ENCODE measurements at regions not wholly inside any gene's neighbourhood (a gene's known extent, or its start where the extent isn't known, plus 50 kb on each side); places are given as distances from the start of the nearest gene placed in this dataset.
"Not testable (repeated sequence)": the region's sequence is repeated elsewhere in the genome, so short reads cannot be mapped to it uniquely, and the experiment has no call there.

DNA sequence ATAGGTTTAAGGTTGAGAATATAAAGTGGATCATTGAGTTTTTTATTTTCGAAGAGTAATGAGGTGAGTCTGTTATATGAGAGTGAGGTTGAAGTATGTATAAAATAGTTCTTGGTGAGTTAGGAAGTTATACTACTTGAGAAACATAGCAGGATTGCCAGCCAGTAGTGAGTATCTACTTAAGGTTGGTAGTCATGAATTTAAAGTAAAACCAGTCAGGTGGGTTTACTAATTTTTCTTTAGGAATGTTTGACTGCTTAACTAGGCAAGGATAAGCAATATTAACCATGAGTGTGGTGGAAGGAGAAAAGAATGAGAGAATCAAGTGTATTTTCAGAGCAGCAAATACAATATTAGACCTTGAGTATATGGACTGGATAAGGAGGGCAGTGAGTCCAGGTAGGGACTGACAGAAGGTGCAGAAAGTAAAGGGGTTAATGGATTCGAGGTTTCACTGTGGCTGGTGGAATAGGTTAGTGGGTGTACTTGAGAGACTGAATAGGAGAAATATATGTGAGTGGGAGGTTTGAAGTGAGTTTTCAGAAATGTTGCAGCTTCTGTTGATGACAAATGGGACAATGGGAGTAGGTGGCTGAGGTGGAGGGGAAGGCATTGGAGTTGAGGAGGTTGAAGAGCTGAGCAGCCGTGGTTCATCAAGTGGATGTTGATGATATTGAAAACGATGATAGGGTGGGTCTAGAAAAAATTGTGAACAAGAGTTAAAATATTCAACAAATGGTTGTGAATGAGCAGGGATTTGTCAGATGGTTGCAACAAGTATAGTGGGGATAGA, 232.5 kb upstream of the ASCC3 start:
- DNase-seq (ENCODE audit: low spot score), result no peak

DNA sequence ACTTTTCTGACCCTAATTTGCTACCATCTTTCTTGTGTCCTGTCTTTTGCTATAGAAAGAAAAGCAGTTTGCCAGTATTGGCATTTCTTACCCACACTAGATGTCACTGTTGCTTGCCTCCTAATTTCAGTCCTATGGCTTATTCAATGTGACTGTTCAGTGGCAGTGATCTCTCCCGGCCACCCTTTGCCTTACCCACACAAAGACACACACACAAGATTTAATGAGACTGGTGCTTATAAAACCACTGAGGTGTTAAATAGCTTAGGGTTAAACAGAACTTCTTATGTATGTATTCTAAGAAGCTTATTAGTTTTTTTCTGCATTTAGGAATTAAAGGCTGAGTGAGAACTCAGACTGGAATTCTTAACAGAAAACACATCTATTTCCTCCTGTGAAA, 233.6 kb upstream of the ASCC3 start:
- DNase-seq (ENCODE audit: low spot score), result peak; percentile 11

- no peak for DNase-seq (ENCODE audit: low spot score)
Measured at GRCh38 chr6:101116337-101116736, 235.2 kb upstream of the ASCC3 start.

- peak; percentile 0 for DNase-seq (ENCODE audit: low spot score)
Measured at GRCh38 chr6:101117393-101118135, 236.4 kb upstream of the ASCC3 start.

DNA sequence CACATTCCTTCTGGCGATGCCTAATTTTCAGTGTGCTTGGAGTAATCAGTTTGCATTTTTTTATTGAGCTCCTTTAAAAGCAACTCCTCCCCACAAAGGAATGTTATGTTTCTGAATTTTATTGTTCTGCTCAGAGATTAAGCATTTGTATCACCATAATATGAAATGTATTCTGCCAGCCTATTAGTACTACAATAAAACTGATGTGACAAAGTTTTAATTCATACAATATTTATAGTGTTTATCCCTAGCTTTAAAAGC, 236.9 kb upstream of the ASCC3 start:
- DNase-seq (ENCODE audit: low spot score), result no peak

DNA sequence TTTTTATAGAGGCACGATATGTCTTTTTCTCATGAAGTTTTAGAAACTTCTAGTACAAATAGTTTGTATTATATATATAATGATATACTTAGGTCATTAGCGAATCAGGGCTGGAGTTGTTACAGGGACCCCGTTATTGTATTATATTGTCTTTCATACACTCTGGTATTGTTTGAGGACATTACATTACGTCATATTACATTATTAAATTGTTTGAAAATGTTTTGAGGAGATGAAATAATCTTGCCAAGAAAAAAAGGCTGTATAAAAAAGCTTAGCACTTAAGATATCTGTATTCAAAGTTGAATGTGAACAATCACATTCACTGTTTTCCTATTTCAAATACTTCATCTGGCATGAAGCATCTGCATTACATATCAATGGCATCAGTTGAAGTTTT, 239.6 kb upstream of the ASCC3 start:
- DNase-seq (ENCODE audit: low spot score), result no peak

DNA sequence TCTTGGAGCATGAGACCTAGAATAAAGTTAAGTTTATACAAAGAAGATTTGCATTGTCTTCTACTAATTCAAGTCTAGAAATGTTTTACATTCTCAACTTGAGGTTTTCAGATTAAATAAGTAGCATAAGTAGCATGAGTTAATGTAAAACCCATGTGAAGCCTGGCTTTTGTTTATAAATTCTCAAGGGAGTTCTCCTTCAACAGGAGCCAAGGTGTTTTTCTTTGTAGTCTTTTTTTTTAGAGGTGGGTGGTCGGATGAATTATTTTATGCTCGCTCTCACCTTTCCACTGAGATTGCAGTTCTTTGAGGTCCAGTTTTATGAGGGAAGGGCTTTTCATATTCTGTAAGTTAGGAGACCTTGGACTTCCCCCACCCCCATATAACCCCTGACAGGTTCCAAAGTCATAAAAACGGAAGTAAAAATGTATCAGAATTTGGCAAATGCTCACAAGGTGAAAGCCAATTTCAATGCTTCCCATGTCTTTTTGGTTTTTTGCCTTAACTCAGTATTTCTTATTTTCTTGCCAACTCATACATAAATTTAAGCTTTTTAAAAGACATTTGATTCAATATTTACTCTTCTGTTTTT, 244.3 kb upstream of the ASCC3 start:
- DNase-seq (ENCODE audit: low spot score), result no peak

DNA sequence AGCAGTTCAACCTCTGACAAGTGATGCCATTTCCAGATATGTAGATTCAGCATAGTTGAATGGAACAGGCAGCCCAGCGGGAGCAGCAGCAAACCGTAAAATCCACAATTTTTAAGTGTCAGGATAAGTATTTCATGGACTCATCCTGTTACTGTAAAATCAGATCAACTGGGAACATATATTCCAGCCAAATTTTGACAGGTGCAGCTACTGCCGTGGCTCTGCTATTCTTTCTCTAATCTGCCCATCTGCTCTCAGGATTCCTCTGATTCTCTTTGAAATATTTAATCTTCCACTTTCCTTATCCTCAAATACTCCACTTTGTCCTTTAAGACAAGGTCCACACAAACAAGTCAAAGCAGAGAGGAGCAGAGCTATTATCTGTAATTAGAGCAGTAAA, 245.4 kb upstream of the ASCC3 start:
- no peak for DNase-seq (ENCODE audit: low spot score)

GRCh38 chr6:101129851-101130250, 248.7 kb upstream of the ASCC3 start:
- no peak for DNase-seq (ENCODE audit: low spot score)

GRCh38 chr6:101146389-101146788, 247.1 kb upstream of the GRIK2 start:
- DNase-seq (ENCODE audit: low spot score), result no peak

- DNase-seq (ENCODE audit: low spot score), result no peak
Measured at GRCh38 chr6:101150226-101150625, 243.3 kb upstream of the GRIK2 start.

DNA sequence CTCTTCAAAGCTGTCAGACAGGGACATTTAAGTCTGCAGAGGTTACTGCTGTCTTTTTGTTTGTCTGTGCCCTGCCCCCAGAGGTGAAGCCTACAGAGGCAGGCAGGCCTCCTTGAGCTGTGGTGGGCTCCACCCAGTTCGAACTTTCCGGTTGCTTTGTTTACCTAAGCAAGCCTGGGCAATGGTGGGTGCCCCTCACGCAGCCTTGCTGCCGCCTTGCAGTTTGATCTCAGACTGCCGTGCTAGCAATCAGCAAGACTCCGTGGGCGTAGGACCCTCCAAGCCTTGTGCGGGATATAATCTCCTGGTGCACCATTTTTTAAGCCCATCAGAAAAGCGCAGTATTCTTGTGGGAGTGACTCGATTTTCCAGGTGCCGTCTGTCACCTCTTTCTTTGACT, 235.9 kb upstream of the GRIK2 start:
- not testable (repeated sequence) for DNase-seq (ENCODE audit: low spot score)

DNA sequence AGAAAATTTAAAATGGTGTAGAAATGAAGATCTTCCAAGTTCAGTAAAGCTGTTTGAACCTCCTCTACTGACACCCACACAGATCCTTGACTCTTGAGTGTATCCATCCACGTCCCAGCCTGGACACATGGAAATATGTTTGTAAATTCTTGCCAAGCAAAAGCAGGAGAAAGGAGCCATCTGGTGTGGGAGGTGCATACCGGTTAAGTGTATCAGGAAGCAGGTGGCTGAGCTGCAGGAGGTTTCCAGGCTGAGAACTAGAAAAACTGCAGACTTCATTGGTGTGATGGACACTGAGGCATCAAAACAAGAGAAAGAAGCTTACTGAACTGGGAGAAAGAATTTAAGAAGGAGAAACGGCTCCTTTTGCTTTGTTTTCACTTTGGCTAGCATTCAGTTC, 229.9 kb upstream of the GRIK2 start:
- no peak for DNase-seq (ENCODE audit: low spot score)

- DNase-seq (ENCODE audit: low spot score), result no peak
Measured at GRCh38 chr6:101167638-101168037, 225.9 kb upstream of the GRIK2 start.

- not testable (repeated sequence) for DNase-seq (ENCODE audit: low spot score)
Measured at GRCh38 chr6:101171049-101171448, 222.5 kb upstream of the GRIK2 start.

DNA sequence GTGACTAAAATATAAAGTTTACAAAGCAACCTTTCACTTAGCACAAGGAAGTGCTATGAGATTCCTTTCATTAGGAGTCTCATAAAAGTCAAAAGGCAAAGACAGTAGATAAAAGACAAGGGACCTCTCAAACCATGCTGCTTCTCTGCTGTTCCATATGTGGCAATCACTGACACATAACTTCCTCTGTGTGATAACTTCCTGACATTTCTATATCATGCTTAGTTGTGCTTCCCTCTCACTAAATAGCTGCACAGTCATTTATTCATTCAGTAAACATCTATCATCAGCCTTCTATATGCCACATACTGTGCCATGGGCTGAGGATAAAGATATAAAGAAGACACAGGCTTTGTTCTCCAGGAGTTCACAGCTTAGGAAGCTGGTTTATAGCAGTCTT, 214.8 kb upstream of the GRIK2 start:
- no peak for DNase-seq (ENCODE audit: low spot score)

DNA sequence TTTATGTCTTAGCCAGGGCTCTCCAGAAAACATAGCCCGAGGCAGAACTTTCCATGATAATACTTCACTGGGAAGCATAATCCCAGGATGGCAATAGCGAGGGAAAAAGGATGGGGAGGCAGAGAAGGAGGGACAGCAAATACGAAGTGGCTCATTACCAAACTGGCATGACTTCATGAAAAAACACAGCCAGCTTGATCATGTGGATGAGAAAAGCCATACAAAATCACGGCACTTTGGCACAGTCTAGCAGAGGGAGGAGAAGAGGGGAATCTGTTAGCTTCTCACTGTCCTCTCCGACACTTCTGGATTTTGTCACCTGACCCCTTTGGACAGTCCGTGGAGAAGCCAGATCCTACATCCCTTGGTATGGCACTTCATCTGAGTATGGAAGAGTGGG, 212.5 kb upstream of the GRIK2 start:
- DNase-seq (ENCODE audit: low spot score), result no peak

GRCh38 chr6:101188285-101188798, 205.2 kb upstream of the GRIK2 start:
- not testable (repeated sequence) for DNase-seq (ENCODE audit: low spot score)

- peak; percentile 12 for DNase-seq (ENCODE audit: low spot score)
Measured at GRCh38 chr6:101195588-101195987, 197.9 kb upstream of the GRIK2 start.

GRCh38 chr6:101199441-101199840, 194.1 kb upstream of the GRIK2 start:
- no peak for DNase-seq (ENCODE audit: low spot score)

GRCh38 chr6:101202867-101203374, 190.6 kb upstream of the GRIK2 start:
- DNase-seq (ENCODE audit: low spot score), result no peak

GRCh38 chr6:101203664-101204063, 189.8 kb upstream of the GRIK2 start:
- no peak for DNase-seq (ENCODE audit: low spot score)

GRCh38 chr6:101208152-101208551, 185.4 kb upstream of the GRIK2 start:
- no peak for DNase-seq (ENCODE audit: low spot score)

All from hepatic stellate cell (primary cell).